ENCODE measurements at regions not wholly inside any gene's neighbourhood (a gene's known extent, or its start where the extent isn't known, plus 50 kb on each side); places are given as distances from the start of the nearest gene placed in this dataset.

- Mint-ChIP-seq H3K9me3 (ENCODE audit: unreplicated experiment) (peaks cover 5% of the 10 kb centered on the region), H3K4me3 (ENCODE audit: unreplicated experiment) (no peak overlapping the region), H3K27ac (ENCODE audit: unreplicated experiment) (no peak overlapping the region), H3K27me3 (ENCODE audit: low read depth, unreplicated experiment) (no peaks in the 10 kb centered on the region), H3K4me1 (ENCODE audit: low read depth, unreplicated experiment) (peaks cover 11% of the 10 kb centered on the region), H3K36me3 (ENCODE audit: low read depth, unreplicated experiment) (no peaks in the 10 kb centered on the region)
- Histone ChIP-seq H3K4me3 (ENCODE audit: insufficient read depth, low read depth, low read length) (no peak overlapping the region), H4K20me1 (ENCODE audit: insufficient read depth, low read length) (no peaks in the 10 kb centered on the region), H3K9ac (ENCODE audit: low read length) (no peak overlapping the region), H3K9me3 (ENCODE audit: insufficient read depth, low read depth, low read length) (no peaks in the 10 kb centered on the region), H3K27ac (ENCODE audit: low read depth, low read length) (no peak overlapping the region), H3K79me2 (ENCODE audit: insufficient read depth, low read length) (no peaks in the 10 kb centered on the region), H3K4me1 (ENCODE audit: insufficient read depth, low read length) (peaks cover 14% of the 10 kb centered on the region), H3K27me3 (ENCODE audit: insufficient read depth, low read length) (no peaks in the 10 kb centered on the region), H2AFZ (ENCODE audit: low read depth, low read length) (no peak overlapping the region), H3K36me3 (ENCODE audit: insufficient read depth, low read length) (no peaks in the 10 kb centered on the region), H3K4me2 (ENCODE audit: low read length) (no peak overlapping the region)
- DNase-seq (ENCODE audit: low read depth) (no peak), FAIRE-seq (no peak)
- no peak for TF ChIP-seq EZH2 (IDR thresholded peaks at IDR 0.05; ENCODE audit: insufficient read depth, low read length)
- TF ChIP-seq CTCF (IDR thresholded peaks at IDR 0.05; ENCODE audit: insufficient read depth, low read depth, low read length): no peak
Measured at GRCh38 chr2:147027436-147027835, 817.4 kb upstream of the ACVR2A start.

- Mint-ChIP-seq H3K27me3 (ENCODE audit: low read depth, unreplicated experiment) (no peaks in the 10 kb centered on the region), H3K36me3 (ENCODE audit: low read depth, unreplicated experiment) (no peaks in the 10 kb centered on the region), H3K4me3 (ENCODE audit: unreplicated experiment) (no peak overlapping the region), H3K27ac (ENCODE audit: unreplicated experiment) (peak overlapping the region; percentile 3), H3K9me3 (ENCODE audit: unreplicated experiment) (peaks cover 9% of the 10 kb centered on the region), H3K4me1 (ENCODE audit: low read depth, unreplicated experiment) (peaks cover 9% of the 10 kb centered on the region)
- H2AFZ ChIP-seq (ENCODE audit: low read depth, low read length): no peak overlapping the region
- H3K36me3 ChIP-seq (ENCODE audit: insufficient read depth, low read length): no peaks in the 10 kb centered on the region
- H3K9ac ChIP-seq (ENCODE audit: low read length): no peak overlapping the region
- H3K9me3 ChIP-seq (ENCODE audit: insufficient read depth, low read depth, low read length): no peaks in the 10 kb centered on the region
- H3K27me3 ChIP-seq (ENCODE audit: insufficient read depth, low read length): no peaks in the 10 kb centered on the region
- H3K4me1 ChIP-seq (ENCODE audit: insufficient read depth, low read length): peaks cover 10% of the 10 kb centered on the region
- H3K4me2 ChIP-seq (ENCODE audit: low read length): no peak overlapping the region
- DNase-seq (ENCODE audit: low read depth) (peak; percentile 91), FAIRE-seq (no peak)
- H3K4me3 ChIP-seq (ENCODE audit: insufficient read depth, low read depth, low read length): no peak overlapping the region
- TF ChIP-seq EZH2 (IDR thresholded peaks at IDR 0.05; ENCODE audit: insufficient read depth, low read length) (no peak), CTCF (IDR thresholded peaks at IDR 0.05; ENCODE audit: insufficient read depth, low read depth, low read length) (no peak)
- no peaks in the 10 kb centered on the region for H3K79me2 ChIP-seq (ENCODE audit: insufficient read depth, low read length)
- no peaks in the 10 kb centered on the region for H4K20me1 ChIP-seq (ENCODE audit: insufficient read depth, low read length)
- no peak overlapping the region for H3K27ac ChIP-seq (ENCODE audit: low read depth, low read length)
Measured at GRCh38 chr2:147026664-147027295, 818.0 kb upstream of the ACVR2A start.

Measured in astrocyte (in vitro differentiated cells and primary cell).